HG03095 (cell line): ENCODE measurements at regions not wholly inside any gene's neighbourhood (a gene's known extent, or its start where the extent isn't known, plus 50 kb on each side); places are given as distances from the start of the nearest gene placed in this dataset.
"Not testable (repeated sequence)": the region's sequence is repeated elsewhere in the genome, so short reads cannot be mapped to it uniquely, and the experiment has no call there.

Experiments
- ATAC-seq: cut with Tn5 transposase; IDR thresholded peaks from one replicate; pipeline ENCODE4 v1.9.1; 2021; ENCODE audit warnings: moderate library complexity; ENCODE audit not compliant: unreplicated experiment

- ATAC-seq = no peak
These were observed 1606.2 kb upstream of the PCDH7 start for GRCh38 chr4:29113960-29114359.

- ATAC-seq = not testable (repeated sequence)
These were observed 1602.9 kb upstream of the PCDH7 start for GRCh38 chr4:29117231-29117722.

DNA sequence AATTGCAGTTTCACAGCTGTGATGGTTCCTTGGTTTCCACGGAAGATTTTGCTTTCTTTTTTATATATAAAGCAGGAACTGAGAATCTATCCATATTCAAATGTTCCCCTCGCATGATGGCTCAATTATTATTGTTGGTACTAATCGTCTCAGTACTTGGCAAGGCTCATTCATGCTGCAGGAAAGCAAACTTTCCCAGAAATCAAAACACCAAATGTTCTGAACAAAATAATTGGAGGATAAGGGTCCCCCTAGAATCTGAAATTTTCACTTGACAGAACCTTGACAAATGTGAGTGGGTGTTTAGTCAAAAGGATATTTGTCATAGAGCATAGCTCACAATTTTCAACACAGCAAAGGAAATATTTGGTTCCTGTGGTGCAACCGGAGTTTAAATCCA lies 1598.6 kb upstream of the PCDH7 start:
- ATAC-seq = no peak

GRCh38 chr4:29128810-29129209 lies 1591.4 kb upstream of the PCDH7 start:
- ATAC-seq = no peak

DNA sequence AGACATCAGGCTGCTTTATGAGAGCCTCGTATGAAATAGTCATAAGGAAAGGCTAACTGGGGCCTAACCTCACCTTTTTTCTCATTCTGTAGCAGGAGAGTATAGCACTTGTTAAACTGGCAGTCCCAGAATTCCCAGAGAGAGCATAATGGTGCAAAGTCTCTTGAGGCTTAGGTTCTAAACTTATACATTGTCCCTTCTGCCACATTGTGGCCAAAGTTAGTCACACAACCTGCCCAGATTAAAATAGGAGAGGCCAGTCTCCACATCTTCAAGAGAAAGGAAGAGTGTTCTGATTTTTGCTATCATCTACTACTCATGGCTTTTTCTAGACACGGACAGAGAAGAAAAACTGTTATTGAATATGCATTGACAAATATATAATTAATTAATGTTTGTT lies 1588.9 kb upstream of the PCDH7 start:
- no peak for ATAC-seq

DNA sequence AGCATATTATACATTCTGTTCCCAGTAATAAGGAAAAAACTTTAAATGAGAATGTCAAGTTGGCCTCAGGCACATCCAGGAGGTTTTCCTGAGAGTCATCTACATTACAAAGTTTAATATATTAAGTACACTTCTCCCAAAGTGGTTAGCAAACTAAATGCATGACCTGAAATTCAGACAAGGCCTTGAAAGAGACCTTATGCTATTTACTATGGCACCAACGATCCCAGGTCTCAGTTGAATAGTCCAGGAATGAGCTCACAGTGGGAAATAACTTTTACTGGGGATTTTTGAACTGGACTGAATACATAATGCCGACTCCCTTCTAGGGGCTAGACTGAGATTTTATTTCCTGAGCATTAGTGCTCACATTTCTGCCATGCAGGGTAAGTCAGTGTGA lies 1577.5 kb upstream of the PCDH7 start:
- ATAC-seq = no peak

- no peak for ATAC-seq
These were observed 1568.6 kb upstream of the PCDH7 start for GRCh38 chr4:29151584-29151983.

DNA sequence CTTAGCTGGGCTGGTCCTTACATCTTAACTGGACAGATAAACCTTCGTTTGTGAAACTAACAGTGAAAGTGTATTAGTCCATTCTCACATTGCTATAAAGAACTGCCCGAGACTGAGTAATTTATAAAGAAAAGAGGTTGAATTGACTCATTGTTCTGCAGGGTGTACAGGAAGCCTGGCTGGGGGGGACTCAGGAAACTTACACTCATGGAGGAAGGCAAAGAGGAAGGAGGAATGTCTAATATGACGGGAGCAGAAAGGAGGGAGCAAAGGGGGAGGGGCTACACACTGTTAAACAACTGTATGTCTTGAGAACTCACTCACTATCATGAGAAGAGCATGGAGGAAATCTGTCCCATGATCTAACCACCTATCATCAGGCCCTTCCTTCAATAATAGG lies 1566.5 kb upstream of the PCDH7 start:
- ATAC-seq = no peak

- ATAC-seq = no peak
These were observed 1544.9 kb upstream of the PCDH7 start for GRCh38 chr4:29175291-29175690.

GRCh38 chr4:29199025-29199424 lies 1521.1 kb upstream of the PCDH7 start:
- ATAC-seq = no peak

DNA sequence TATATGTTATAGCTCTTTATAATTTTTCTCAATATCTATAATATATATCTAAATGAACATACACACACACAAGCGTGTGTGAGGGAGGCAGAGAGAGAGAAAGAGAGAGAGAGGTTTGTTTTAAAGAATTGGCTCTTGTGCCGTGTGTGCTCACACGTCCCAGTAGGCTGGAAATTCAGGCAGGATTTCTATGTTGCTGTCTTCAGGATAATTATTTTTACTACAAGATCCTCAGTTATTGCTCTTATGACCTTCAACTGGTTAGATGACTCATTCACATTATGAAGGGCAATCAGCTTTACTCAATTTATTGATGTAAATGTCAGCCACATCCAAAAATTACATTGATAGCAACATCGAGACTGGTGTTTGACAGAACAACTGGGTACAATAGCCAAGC lies 1520.7 kb upstream of the PCDH7 start:
- no peak for ATAC-seq

DNA sequence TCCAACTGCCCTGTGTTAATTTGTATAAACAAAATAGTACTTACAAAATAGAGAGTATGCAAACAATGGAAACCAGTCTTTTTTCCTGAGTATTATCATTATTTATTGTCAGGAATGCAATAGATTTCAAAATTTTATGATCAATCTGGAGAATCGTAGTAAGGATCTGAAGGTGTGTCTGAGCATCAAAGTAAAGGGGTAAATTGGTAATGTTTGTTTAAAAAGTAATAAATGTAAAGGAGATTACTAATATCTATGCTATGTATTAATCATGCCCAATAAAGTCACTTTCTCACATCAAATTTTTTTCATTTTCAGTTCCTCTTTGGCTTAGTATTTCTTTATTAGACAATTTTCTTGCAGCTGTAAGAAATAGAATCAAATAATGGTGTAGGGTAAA lies 1507.1 kb upstream of the PCDH7 start:
- no peak for ATAC-seq

DNA sequence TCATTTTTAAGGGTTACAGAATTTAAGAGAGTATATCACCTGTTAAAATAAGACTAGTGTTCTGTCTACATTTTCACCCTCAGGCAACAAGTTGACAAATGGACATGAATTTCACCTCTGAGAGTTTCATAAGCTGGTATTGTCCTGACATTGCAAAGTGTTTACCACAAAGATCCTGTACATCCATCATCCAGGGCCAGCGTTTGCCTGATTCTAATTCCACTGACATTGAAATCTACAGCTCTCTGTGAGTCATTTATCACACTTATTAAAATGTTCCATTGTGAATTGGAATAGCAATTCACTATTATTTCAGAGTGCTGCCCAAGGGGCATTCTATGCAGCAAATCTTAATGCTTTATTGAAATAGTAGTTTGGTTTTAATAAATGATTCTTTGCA lies 1499.4 kb upstream of the PCDH7 start:
- ATAC-seq = no peak

GRCh38 chr4:29224911-29225310 lies 1495.3 kb upstream of the PCDH7 start:
- ATAC-seq = no peak

- ATAC-seq = no peak
These were observed 1479.5 kb upstream of the PCDH7 start for GRCh38 chr4:29240641-29241040.

DNA sequence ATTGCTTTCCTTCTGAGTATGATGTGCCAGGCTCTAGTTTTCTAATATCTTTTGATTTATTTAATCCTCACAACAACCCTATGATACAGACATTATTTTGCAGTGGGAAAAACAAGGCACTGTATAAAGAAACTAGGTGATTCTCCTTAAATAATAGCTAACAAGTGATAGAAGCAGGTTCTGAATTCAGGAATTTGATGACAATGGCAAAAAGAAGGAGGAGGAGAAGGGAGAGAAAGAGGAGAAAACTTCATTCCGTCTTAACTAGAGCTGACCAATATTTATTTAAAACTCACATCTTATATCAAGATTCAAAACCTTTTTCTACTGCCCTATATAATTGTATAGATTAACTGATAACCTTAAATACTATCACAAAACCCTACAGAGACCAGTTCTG lies 1477.1 kb upstream of the PCDH7 start:
- ATAC-seq = no peak

- no peak for ATAC-seq
These were observed 1476.3 kb upstream of the PCDH7 start for GRCh38 chr4:29243851-29244250.

- ATAC-seq = no peak
These were observed 1460.6 kb upstream of the PCDH7 start for GRCh38 chr4:29259556-29259955.

DNA sequence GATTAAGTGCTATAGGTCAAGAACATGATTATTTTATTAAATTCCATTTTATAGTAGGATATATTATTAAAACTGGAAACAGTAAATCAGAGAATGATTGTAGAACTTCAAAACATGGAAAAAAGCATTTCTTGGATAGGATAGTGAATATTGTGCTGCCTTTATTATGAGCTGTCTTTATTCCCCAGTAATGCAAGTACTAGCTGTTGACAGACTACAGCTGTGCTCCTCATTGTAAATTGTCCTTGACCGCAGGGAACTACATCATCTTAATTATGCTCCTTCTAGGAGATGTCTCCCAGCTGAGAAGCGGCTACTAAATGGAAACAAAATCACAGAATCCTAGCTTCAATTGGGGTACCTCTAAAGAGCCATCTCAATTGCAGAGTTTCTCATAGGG lies 1457.2 kb upstream of the PCDH7 start:
- no peak for ATAC-seq

GRCh38 chr4:29276150-29276549 lies 1444.0 kb upstream of the PCDH7 start:
- ATAC-seq = no peak

GRCh38 chr4:29277381-29277780 lies 1442.8 kb upstream of the PCDH7 start:
- no peak for ATAC-seq

DNA sequence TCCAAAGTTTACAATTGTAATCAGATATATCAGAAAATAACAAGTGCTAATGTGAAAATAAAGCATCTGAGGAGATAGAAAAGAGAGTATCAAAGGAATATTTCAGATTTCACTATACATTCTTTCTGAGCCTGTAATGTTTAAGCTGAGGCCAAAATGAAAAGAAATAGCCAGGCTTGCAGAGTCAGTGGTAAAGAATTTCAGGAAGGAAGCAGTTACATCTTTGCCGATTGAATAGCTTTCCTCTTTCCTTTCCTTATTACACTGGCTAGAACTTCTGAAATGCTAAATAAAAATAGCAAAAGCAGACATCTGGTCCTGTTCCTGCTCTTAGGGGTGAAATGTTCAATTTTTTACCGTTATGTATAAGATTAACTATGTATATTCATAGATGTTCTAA lies 1441.6 kb upstream of the PCDH7 start:
- ATAC-seq = no peak

GRCh38 chr4:29289118-29289517 lies 1431.1 kb upstream of the PCDH7 start:
- no peak for ATAC-seq

DNA sequence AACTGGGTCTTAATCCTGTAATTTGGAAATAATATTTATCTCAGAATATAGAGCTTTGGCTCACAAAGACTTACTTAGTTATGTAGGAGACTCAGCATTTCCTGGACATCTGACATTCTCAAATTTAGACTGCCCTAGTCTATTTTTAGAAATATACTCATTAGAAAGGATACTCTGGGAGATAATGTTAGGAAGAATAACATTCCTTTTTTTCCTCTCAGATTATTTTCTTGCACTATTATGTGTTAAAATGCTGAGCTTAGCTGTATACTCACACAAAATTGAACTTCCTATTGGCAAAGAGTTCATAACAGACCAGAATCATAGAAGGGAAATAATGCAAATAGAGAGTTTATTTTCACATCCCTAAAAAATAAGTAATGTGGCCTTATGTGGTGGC lies 1424.9 kb upstream of the PCDH7 start:
- ATAC-seq = no peak
